ENCODE measurements at regions not wholly inside any gene's neighbourhood (a gene's known extent, or its start where the extent isn't known, plus 50 kb on each side); places are given as distances from the start of the nearest gene placed in this dataset.

DNA sequence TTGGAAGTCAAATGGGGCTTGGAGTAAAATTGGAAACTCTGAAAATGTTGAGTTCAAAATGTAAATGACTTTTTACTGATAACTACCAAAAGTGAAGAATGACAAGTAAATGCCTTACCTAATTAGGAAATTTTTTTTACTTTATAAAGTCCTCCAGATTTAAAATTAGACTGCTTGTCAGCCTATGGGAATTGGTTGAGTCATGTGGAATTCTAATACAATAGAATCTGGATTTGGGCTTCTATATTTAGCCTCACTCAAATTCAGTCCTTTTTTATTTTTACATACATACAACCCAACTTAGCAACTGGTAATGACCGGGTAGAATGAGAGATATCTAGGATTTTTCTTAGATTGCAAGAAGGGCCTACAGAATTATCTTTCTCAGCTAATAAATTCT is 158.9 kb upstream of the CADPS start:
- no peaks in the 10 kb centered on the region for H3K27me3 Mint-ChIP-seq
- CTCF ChIA-PET: no interaction called here
- no peaks in the 10 kb centered on the region for H3K4me1 Mint-ChIP-seq

DNA sequence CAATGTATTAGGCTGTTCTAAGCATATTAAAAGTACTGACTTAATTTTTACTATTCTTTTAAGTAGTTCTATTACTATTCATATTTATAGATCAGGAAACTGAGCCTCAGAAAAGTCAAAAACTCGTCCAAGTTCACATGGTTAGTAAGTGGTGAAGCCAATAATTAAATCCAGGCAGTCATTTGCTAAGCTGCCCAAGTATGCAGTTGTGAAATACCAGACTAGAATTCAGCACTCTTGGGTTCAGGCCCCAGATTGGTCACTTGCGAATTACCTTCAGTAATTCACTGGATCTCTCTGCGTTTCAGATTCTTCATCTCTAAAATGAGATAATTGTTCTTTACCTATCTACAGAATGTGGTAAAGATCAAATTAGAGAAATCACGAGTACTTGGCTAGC is 161.9 kb upstream of the CADPS start:
- H3K27me3 Mint-ChIP-seq: no peaks in the 10 kb centered on the region
- no peaks in the 10 kb centered on the region for H3K4me1 Mint-ChIP-seq
- CTCF ChIA-PET: no interaction called here
- POLR2A ChIA-PET: no interaction called here
- no peaks in the 10 kb centered on the region for H3K36me3 Mint-ChIP-seq (ENCODE audit: low read depth)
- no peak for DNase-seq
- no peak overlapping the region for H3K27ac Mint-ChIP-seq
- H3K9me3 Mint-ChIP-seq: peaks cover 5% of the 10 kb centered on the region
- H3K4me3 Mint-ChIP-seq: no peak overlapping the region

More for the DNA sequence above, 158.9 kb upstream of the CADPS start:
- Mint-ChIP-seq H3K27ac (no peak overlapping the region), H3K9me3 (no peaks in the 10 kb centered on the region), H3K4me3 (no peak overlapping the region), H3K36me3 (ENCODE audit: low read depth) (no peaks in the 10 kb centered on the region)
- POLR2A ChIA-PET: no interaction called here
- DNase-seq: no peak

DNA sequence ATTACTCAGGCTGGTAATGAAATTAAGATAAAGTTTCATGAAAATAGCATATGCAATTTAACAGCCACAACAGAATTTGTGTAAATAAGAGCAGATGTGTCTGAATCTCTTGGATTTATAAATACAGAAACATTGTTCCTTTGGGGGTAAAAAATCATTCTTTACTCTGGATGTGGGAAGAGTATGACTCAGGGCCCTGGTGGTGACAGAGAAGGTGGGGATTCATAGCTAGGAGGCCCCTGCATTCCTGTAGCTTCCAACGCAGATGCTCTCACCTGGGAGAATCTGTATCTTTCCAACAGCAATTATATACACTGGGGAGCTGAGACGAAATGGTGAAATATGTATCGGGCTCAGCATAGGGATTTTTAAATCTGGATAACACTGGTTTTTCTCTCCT is 167.6 kb upstream of the CADPS start:
- DNase-seq: no peak
- peaks cover 5% of the 10 kb centered on the region for H3K9me3 Mint-ChIP-seq
- no peaks in the 10 kb centered on the region for H3K36me3 Mint-ChIP-seq (ENCODE audit: low read depth)
- H3K27me3 Mint-ChIP-seq: no peaks in the 10 kb centered on the region
- H3K27ac Mint-ChIP-seq: no peak overlapping the region
- CTCF ChIA-PET: no interaction called here
- POLR2A ChIA-PET: no interaction called here
- no peak overlapping the region for H3K4me3 Mint-ChIP-seq
- H3K4me1 Mint-ChIP-seq: no peaks in the 10 kb centered on the region

DNA sequence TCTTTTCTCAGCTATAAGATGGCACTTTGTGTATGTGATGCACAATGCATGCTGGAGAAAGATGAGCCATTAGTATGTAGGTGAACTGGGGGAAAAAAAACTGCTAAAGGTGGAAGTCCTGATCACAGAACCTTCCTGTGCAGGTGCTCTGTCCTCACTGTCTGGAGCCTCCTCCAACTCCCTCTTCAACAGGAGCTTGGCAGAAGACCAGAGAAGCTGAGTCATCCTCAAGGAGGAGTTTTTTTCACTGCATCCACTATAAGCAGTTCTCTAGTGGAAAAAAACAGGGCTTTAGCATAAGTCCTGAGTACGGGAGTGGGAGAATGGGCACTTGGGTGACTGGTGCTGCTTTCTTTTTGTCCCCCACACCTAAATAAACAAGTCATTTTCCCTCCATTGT is 168.4 kb upstream of the CADPS start:
- ChIA-PET CTCF (no interaction called here), POLR2A (no interaction called here)
- Mint-ChIP-seq H3K4me1 (no peaks in the 10 kb centered on the region), H3K4me3 (no peak overlapping the region), H3K9me3 (peaks cover 5% of the 10 kb centered on the region), H3K36me3 (ENCODE audit: low read depth) (no peaks in the 10 kb centered on the region), H3K27me3 (no peaks in the 10 kb centered on the region), H3K27ac (no peak overlapping the region)
- no peak for DNase-seq

DNA sequence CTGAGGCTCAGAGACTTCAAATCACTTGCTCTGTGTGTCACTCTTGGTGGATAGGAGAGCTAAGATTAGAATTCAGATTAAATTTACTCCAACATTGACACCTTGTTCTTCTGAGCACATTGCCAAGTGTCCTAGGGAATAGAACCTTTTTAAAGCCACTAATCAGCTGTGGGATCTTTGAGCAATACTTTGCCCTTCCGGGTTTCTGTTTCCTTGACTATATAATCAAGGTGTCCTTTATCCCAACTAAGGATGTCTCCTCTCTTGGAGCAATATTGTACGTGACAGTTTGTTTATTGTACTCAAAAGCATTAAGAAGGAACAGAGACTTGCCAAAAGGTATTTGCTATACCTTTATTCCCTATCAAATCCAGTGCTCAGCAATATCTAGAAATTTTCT is 170.9 kb upstream of the CADPS start:
- ChIA-PET POLR2A (no interaction called here), CTCF (interaction anchor here (0.6 kb wide), 1 partner anchor 272 kb away, joined by 6 read pairs; no protein-coding TSS in a partner anchor)
- no peak for DNase-seq
- Mint-ChIP-seq H3K4me3 (no peak overlapping the region), H3K27ac (no peak overlapping the region), H3K36me3 (ENCODE audit: low read depth) (no peaks in the 10 kb centered on the region), H3K9me3 (peaks cover 4% of the 10 kb centered on the region), H3K4me1 (no peaks in the 10 kb centered on the region), H3K27me3 (no peaks in the 10 kb centered on the region)

DNA sequence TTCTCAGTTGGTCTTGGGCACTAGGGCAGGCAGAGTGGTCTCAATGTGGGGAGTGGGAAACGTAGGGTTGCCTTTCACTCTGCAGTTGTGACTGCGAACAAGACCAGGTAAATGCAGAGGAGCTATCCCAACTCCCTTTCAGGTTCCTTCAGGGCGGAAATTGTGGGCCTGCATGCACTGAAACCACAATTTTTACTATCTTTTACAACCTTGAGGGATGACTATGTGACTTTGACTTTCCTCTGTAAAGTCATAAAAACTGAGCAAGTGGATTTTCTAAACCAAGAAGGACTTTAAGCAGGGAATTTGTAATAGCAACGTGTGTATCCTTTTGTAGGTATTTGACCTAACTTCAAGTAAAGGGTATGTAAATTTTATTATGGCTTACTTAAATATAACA is 171.4 kb upstream of the CADPS start:
- H3K27ac Mint-ChIP-seq: no peak overlapping the region
- H3K36me3 Mint-ChIP-seq (ENCODE audit: low read depth): no peaks in the 10 kb centered on the region
- H3K27me3 Mint-ChIP-seq: no peaks in the 10 kb centered on the region
- no peaks in the 10 kb centered on the region for H3K4me1 Mint-ChIP-seq
- no peaks in the 10 kb centered on the region for H3K9me3 Mint-ChIP-seq
- no peak for DNase-seq
- H3K4me3 Mint-ChIP-seq: no peak overlapping the region
- ChIA-PET CTCF (no interaction called here), POLR2A (no interaction called here)

DNA sequence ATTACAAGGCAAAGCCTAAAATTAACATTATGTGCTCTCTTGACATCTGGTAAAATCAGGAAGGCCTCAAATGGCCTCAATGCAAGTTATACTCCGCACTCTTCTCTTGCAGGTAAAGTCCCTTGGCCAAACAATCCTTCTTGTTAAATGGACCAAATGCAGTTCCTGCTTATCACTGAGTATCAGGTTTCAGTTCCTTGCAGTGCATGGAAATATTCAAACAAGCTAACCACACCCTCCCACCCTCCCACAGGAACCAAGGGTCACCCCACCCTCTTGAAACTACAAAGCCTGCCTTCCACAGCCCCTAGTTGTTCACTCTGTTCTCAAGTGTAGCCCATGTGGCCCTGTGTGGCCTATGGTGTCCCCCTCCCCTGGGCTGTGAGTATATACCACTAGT is 171.9 kb upstream of the CADPS start:
- no peak for DNase-seq
- ChIA-PET CTCF (no interaction called here), POLR2A (no interaction called here)
- Mint-ChIP-seq H3K4me3 (no peak overlapping the region), H3K27ac (no peak overlapping the region), H3K36me3 (ENCODE audit: low read depth) (no peaks in the 10 kb centered on the region), H3K4me1 (no peaks in the 10 kb centered on the region), H3K9me3 (no peaks in the 10 kb centered on the region), H3K27me3 (no peaks in the 10 kb centered on the region)

DNA sequence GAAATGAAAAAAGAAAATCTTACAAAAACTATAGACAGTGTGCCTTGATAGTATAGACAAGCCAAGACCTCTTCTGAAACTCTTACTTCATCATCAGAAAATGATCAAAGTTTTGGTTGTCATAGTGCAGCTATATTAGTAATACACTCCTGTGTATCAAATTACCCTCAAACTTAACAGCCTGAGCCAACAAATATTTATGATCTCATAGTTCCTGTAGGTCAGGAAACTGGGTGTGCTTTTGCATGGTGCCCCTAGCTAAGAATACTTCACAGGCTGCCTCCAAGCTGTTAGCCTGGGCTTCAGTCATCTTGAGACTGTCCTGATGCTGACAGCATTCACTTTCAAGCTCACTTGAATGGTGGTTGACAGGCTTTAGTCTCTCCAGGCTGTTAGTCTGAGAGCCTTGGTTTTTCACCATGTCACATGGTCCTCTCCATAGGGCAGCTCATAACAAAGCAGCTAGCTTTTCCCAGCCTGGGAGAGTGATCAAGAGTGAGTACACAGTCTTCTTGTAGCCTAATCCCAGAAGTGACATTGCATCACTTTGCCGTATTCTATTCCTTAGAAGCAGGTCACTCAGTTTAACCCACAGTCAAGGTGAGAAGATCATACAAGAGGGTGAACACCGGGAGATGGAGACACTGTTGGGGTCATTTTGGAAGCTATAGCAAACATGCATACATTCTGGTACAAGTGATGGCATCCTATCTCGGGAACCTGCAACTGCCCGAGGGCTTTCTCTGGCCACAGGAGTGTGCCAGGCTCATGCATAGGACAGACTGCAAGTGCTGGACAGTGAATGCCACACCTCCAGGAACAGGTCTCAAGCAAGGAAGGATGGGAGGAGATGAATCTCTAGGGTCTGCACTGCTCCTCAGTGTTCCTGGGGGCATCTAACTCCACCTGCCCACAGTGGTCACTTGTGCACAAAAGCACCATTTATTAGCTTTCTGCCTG is 173.4 kb upstream of the CADPS start:
- Mint-ChIP-seq H3K27ac (no peak overlapping the region), H3K27me3 (no peaks in the 10 kb centered on the region), H3K36me3 (ENCODE audit: low read depth) (no peaks in the 10 kb centered on the region), H3K9me3 (no peaks in the 10 kb centered on the region), H3K4me3 (no peak overlapping the region), H3K4me1 (no peaks in the 10 kb centered on the region)
- ChIA-PET POLR2A (no interaction called here), CTCF (no interaction called here)
- DNase-seq: no peak

DNA sequence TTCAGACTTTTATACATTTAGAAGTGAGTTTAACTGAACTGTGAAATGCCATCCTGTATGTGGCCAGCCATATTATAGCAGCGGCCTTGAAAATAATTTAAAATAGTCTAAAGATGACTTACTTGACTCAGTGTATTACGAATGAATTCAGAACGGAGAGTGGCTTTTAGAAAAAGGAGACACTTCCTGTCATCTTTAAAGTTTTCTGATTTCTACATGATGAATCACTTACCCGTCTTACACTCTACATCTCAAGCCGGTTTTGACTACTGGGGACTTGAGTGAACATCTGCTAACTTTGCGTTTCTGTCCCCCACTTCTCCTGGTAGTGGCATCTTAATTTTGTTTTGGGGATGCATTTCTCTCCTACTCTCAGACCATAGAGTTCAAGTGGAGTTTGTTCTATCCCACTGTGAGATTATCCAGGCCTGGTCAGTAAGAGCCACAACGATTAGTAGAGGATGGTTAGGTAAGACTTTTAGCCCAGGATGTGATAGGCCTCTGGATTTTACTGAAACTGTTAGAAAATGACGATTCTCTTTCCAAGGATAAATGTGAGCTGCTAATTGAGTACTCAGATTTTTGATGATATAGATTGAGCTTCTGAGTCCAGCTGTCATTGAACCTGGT is 175.4 kb upstream of the CADPS start:
- Mint-ChIP-seq H3K9me3 (no peaks in the 10 kb centered on the region), H3K27ac (no peak overlapping the region), H3K36me3 (ENCODE audit: low read depth) (no peaks in the 10 kb centered on the region), H3K4me3 (no peak overlapping the region), H3K27me3 (no peaks in the 10 kb centered on the region), H3K4me1 (no peaks in the 10 kb centered on the region)
- DNase-seq: no peak
- CTCF ChIA-PET: no interaction called here
- POLR2A ChIA-PET: no interaction called here

DNA sequence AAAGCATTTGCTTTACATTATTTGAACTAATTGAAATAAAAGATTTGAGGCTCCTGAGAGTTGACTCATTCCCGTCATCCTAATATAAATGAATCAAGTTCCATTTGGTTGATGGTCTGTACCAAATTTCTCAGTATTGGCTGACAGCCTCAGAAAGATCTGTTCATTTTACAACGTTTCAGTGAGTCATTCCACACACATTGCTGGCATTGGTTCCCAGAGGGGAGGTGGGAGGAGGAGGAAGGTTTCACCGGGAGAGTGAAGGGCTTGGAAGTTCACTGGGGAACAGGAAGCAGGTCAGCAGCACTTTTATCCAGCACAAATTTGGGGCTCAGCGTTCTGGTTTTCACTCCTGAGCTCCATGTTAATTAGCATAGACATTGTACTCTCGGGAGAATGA is 176.7 kb upstream of the CADPS start:
- H3K4me3 Mint-ChIP-seq: no peak overlapping the region
- no peaks in the 10 kb centered on the region for H3K9me3 Mint-ChIP-seq
- no peaks in the 10 kb centered on the region for H3K4me1 Mint-ChIP-seq
- DNase-seq: no peak
- POLR2A ChIA-PET: no interaction called here
- CTCF ChIA-PET: no interaction called here
- H3K27me3 Mint-ChIP-seq: no peaks in the 10 kb centered on the region
- H3K36me3 Mint-ChIP-seq (ENCODE audit: low read depth): no peaks in the 10 kb centered on the region
- no peak overlapping the region for H3K27ac Mint-ChIP-seq

DNA sequence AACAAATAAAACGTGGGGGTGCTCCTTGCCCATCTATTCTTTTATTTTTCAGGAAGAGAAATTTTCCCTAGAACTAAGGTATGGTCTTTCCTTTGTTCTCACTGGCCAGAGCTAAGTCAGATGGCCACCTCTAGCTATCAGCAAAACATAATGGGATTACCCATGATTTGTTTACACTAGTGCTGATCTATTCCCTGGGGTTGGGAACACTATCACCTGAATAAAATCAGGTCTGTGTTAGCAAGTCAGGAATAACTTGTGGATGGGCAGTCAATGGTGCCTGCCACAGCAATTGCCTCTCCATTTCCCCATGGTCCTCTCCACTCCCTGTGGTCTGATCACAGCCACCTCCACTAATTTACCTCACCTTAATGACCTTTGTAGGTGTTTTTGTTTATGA is 181.7 kb upstream of the CADPS start:
- Mint-ChIP-seq H3K27ac (no peak overlapping the region), H3K36me3 (ENCODE audit: low read depth) (no peaks in the 10 kb centered on the region), H3K4me1 (no peaks in the 10 kb centered on the region), H3K27me3 (no peaks in the 10 kb centered on the region), H3K9me3 (no peaks in the 10 kb centered on the region), H3K4me3 (no peak overlapping the region)
- ChIA-PET CTCF (no interaction called here), POLR2A (no interaction called here)
- DNase-seq: no peak

DNA sequence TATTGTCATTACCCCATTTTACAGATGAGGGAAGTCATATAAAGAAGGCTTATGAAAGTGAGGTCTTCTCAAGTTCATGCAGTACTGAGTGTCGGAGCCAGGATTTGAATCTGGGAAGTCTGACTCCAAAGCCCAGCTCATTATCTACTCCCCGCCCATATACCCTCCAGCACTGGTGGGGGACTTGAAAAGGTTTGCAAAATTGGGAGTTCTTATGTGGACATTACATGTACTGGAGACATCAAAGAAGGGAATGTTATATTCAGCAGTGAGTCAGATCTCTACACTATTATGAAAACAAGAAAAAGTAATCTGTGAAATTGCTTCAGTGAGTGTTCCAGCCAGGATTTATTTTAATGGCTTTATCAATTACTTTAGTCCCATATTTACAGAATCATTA is 185.2 kb upstream of the CADPS start:
- POLR2A ChIA-PET: no interaction called here
- H3K36me3 Mint-ChIP-seq (ENCODE audit: low read depth): no peaks in the 10 kb centered on the region
- no peak overlapping the region for H3K27ac Mint-ChIP-seq
- H3K9me3 Mint-ChIP-seq: peaks cover 3% of the 10 kb centered on the region
- no peak overlapping the region for H3K4me3 Mint-ChIP-seq
- no peak for DNase-seq
- H3K4me1 Mint-ChIP-seq: no peaks in the 10 kb centered on the region
- H3K27me3 Mint-ChIP-seq: no peaks in the 10 kb centered on the region
- CTCF ChIA-PET: no interaction called here

DNA sequence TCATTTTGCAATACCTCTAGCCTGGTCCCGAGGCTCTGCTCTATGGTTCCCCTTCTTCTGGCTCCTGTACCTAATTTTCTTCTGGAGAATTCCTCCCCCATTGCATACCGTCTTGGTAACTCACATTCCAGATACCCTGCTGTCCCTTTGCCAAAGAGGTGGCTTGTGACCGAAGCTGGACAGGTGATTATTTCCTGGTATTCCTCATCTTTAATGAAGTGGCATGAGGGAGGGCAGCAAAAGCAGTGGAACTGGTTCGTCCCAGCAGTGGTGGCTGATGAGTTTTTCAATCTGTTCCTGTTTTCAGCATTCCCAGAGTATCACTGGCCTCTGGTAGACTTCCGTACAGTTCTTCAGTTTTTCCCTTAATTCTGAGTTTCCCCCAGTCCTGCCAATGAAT is 186.2 kb upstream of the CADPS start:
- Mint-ChIP-seq H3K27ac (no peak overlapping the region), H3K4me1 (no peaks in the 10 kb centered on the region), H3K9me3 (peaks cover 3% of the 10 kb centered on the region), H3K4me3 (no peak overlapping the region), H3K36me3 (ENCODE audit: low read depth) (no peaks in the 10 kb centered on the region), H3K27me3 (no peaks in the 10 kb centered on the region)
- ChIA-PET CTCF (no interaction called here), POLR2A (no interaction called here)
- no peak for DNase-seq

DNA sequence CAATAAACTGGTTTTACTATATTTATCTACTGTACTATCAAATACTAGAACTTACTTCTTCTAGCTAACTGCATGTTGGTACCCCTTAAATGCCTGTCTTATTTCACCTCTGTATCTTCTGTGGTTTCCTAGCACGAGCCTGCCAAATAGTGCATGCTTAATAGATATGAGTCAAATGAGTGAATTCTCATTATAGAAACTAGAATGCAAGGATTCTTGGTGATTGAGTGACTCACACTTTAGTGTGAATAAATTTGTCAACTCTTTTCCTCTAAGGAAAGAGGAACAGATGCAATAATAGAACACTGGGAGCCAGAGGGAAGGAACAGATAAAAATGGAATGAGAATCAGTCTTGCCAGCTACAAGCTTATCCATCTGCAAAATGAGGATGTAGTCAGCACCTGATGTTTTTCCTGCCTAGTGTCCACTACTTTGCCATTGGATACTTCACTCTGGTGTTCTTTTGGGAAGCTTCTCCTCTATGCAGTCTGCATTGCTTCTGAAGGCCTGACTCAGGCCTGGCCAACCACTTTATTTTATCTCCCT is 189.1 kb upstream of the CADPS start:
- CTCF ChIA-PET: no interaction called here
- Mint-ChIP-seq H3K27ac (no peak overlapping the region), H3K4me1 (no peaks in the 10 kb centered on the region), H3K4me3 (no peak overlapping the region), H3K36me3 (ENCODE audit: low read depth) (no peaks in the 10 kb centered on the region), H3K27me3 (no peaks in the 10 kb centered on the region), H3K9me3 (peaks cover 3% of the 10 kb centered on the region)
- POLR2A ChIA-PET: no interaction called here
- no peak for DNase-seq

Data from activated CD4-positive, alpha-beta T cell treated with anti-CD3 and anti-CD28 coated beads, Interleukin-2, amount 10 ng/mL, durations not matched to agents 7 days and 5 days (primary cell).